ENCODE measurements at regions not wholly inside any gene's neighbourhood (a gene's known extent, or its start where the extent isn't known, plus 50 kb on each side); places are given as distances from the start of the nearest gene placed in this dataset.
"Not testable (repeated sequence)": the region's sequence is repeated elsewhere in the genome, so short reads cannot be mapped to it uniquely, and the experiment has no call there.

GRCh38 chr15:29534378-29534777 lies 264.8 kb upstream of the NSMCE3 start:
- H3K4me1 ChIP-seq: no peaks in the 10 kb centered on the region
- in situ Hi-C loops (cut with MboI; ENCODE audit: low sequenced_read_pairs): no loop called here
- no peaks in the 10 kb centered on the region for H3K27me3 ChIP-seq (ENCODE audit: low read depth)
- no peaks in the 10 kb centered on the region for H3K36me3 ChIP-seq (replicated peaks)
- H3K9me3 ChIP-seq: no peaks in the 10 kb centered on the region
- no peak for DNase-seq (ENCODE audit: low spot score in 2 of 2)
- H3K4me3 ChIP-seq: no peak overlapping the region

- no peaks in the 10 kb centered on the region for H3K4me1 ChIP-seq
- H3K27me3 ChIP-seq (ENCODE audit: low read depth): no peaks in the 10 kb centered on the region
- H3K36me3 ChIP-seq (replicated peaks): no peaks in the 10 kb centered on the region
- in situ Hi-C loops (cut with MboI; ENCODE audit: low sequenced_read_pairs): no loop called here
- no peaks in the 10 kb centered on the region for H3K9me3 ChIP-seq
- no peak overlapping the region for H3K4me3 ChIP-seq
- no peak for DNase-seq (ENCODE audit: low spot score in 2 of 2)
Measured at GRCh38 chr15:29533647-29534046, 264.0 kb upstream of the NSMCE3 start.

DNA sequence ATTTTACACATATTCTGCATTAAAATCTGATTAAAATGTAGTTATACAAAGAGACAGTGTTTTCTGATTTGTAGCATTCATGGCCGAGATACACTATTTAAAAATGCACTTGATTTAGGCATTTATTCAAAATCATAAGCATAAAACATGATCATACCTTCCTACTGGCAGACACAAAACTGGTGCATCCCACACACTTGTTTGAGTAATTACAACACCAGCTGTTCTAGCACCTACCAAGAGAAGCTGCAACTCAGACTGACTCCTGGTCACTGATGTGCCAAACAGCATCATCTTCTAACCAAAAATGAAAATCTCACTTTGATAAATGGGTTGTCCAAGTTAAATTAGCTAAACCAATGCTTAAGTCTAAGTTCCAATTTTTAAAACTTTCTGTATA lies 262.7 kb upstream of the NSMCE3 start:
- Histone ChIP-seq H3K27me3 (ENCODE audit: low read depth) (no peaks in the 10 kb centered on the region), H3K4me3 (no peak overlapping the region), H3K9me3 (no peaks in the 10 kb centered on the region), H3K36me3 (replicated peaks) (no peaks in the 10 kb centered on the region), H3K4me1 (no peaks in the 10 kb centered on the region)
- DNase-seq (ENCODE audit: low spot score in 2 of 2): no peak
- in situ Hi-C loops (cut with MboI; ENCODE audit: low sequenced_read_pairs): no loop called here

GRCh38 chr15:29530966-29531365 lies 261.3 kb upstream of the NSMCE3 start:
- H3K4me3 ChIP-seq: no peak overlapping the region
- no peaks in the 10 kb centered on the region for H3K9me3 ChIP-seq
- DNase-seq (ENCODE audit: low spot score in 2 of 2): no peak
- no peaks in the 10 kb centered on the region for H3K27me3 ChIP-seq (ENCODE audit: low read depth)
- no peaks in the 10 kb centered on the region for H3K36me3 ChIP-seq (replicated peaks)
- no peaks in the 10 kb centered on the region for H3K4me1 ChIP-seq
- in situ Hi-C loops (cut with MboI; ENCODE audit: low sequenced_read_pairs): no loop called here

- in situ Hi-C loops (cut with MboI; ENCODE audit: low sequenced_read_pairs): no loop called here
- no peaks in the 10 kb centered on the region for H3K9me3 ChIP-seq
- DNase-seq (ENCODE audit: low spot score in 2 of 2): no peak
- H3K27me3 ChIP-seq (ENCODE audit: low read depth): no peaks in the 10 kb centered on the region
- H3K4me1 ChIP-seq: no peaks in the 10 kb centered on the region
- no peaks in the 10 kb centered on the region for H3K36me3 ChIP-seq (replicated peaks)
- H3K4me3 ChIP-seq: no peak overlapping the region
Measured at GRCh38 chr15:29529043-29529442, 259.4 kb upstream of the NSMCE3 start.

DNA sequence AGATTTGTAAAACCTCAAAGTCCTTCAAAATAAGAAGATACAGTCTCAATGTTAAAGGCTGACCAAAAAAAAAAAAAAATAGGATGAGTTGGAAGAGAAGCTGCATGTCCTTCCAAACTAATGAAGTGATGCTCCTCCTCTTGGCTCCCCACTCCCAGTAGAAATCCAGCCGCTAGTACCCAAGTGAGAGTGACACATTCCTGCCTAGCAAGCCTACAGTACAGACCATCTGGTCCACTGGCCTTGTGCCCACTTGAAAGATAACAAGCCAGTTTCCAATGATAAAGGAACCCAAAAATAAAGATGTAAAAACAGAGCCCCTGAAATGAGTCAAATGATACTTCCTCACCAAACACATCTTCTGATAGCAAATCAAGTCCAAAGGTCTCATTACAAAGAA lies 258.7 kb upstream of the NSMCE3 start:
- H3K4me1 ChIP-seq: no peaks in the 10 kb centered on the region
- DNase-seq (ENCODE audit: low spot score in 2 of 2): no peak
- no peaks in the 10 kb centered on the region for H3K9me3 ChIP-seq
- H3K4me3 ChIP-seq: no peak overlapping the region
- in situ Hi-C loops (cut with MboI; ENCODE audit: low sequenced_read_pairs): no loop called here
- no peaks in the 10 kb centered on the region for H3K27me3 ChIP-seq (ENCODE audit: low read depth)
- H3K36me3 ChIP-seq (replicated peaks): no peaks in the 10 kb centered on the region

DNA sequence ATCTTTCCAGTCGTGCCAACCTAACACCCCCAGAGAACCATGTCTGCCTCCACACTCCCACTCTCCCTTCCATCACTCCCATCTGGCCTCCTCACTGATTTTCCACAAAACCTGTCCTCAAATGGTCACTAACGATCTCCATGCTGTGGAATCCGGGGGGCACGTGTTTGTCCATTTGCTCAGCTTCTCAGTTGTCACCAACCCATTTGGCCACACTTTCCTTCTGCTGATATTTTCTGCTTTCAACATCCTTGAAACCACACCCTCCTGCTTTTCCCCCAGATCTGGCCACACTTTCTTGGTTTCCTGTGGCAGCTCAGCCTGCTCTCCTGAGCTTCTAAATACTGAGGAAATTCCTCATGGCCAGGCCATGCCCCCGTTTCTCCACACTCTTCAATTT lies 257.2 kb upstream of the NSMCE3 start:
- in situ Hi-C loops (cut with MboI; ENCODE audit: low sequenced_read_pairs): no loop called here
- no peak overlapping the region for H3K4me3 ChIP-seq
- no peaks in the 10 kb centered on the region for H3K27me3 ChIP-seq (ENCODE audit: low read depth)
- H3K4me1 ChIP-seq: no peaks in the 10 kb centered on the region
- no peak for DNase-seq (ENCODE audit: low spot score in 2 of 2)
- H3K36me3 ChIP-seq (replicated peaks): no peaks in the 10 kb centered on the region
- H3K9me3 ChIP-seq: no peaks in the 10 kb centered on the region

DNA sequence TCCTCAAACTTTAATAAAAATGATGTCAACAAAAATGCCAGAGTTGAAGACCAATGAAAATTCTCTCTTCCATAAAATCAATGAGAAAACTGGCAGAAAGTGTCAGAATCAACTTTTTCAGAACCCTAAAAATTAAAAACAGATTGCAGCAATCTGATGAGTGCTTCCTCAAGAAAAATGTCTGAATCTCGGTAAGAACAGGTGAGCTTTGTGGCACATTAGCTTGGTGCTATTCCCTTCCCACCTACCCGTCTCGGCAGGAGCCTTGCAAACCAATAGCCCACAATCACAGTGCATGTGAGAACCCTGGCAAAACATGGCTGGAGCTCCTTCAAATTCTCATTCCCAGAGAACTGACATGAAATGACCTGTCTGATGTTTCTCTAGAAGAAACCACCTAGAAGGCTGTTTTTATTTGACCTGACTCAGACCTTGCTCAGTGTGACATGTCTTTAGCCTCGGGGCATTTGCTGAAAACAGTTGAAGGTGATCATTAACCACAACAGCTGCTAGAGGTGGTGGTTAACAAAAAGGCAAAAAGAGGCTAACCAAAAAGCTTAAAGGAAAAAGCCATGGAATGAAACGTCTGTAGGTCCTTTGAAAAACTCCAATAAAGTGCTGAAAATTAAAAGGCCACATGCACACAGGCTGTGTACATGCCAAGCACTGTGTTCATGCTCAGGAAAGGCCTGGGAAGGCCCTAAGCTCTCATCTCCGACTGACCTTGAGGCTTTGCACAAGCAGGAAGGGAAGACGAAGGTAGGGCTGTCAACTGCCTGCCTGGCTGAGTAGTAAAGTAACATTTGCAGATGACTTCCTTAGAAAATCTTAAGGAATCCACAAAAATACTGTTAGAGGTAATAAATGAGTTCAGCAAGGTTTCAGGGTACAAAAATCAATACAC lies 253.0 kb upstream of the NSMCE3 start:
- H3K27me3 ChIP-seq (ENCODE audit: low read depth): 0 out of 2 replicates have a peak, but pooled peaks cover 2% of the 10 kb centered on the region
- H3K9me3 ChIP-seq: no peaks in the 10 kb centered on the region
- no peak overlapping the region for H3K4me3 ChIP-seq
- no peaks in the 10 kb centered on the region for H3K36me3 ChIP-seq (replicated peaks)
- no peaks in the 10 kb centered on the region for H3K4me1 ChIP-seq
- in situ Hi-C loops (cut with MboI; ENCODE audit: low sequenced_read_pairs): no loop called here
- DNase-seq (ENCODE audit: low spot score in 2 of 2): no peak

DNA sequence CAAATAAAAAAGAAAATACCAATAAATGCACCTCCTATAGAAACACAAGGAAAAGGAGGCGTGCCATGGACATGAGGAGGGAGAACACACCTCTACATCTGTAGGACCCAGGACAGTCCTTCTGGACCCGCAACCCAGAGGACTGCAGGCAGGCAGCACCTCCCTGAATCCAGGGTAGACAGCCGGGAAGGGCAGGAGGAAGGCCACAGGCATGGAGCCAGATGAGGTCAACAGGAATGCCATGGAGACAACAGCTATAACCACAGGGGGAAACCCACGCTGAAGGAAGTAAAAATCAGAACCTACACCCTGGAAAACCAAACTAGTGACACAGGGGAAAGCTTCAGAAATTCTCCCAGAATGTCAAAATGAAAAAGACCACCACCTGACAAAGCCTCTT lies 248.8 kb upstream of the NSMCE3 start:
- in situ Hi-C loops (cut with MboI; ENCODE audit: low sequenced_read_pairs): no loop called here
- no peaks in the 10 kb centered on the region for H3K9me3 ChIP-seq
- DNase-seq (ENCODE audit: low spot score in 2 of 2): no peak
- H3K4me3 ChIP-seq: no peak overlapping the region
- H3K36me3 ChIP-seq (replicated peaks): no peaks in the 10 kb centered on the region
- no peaks in the 10 kb centered on the region for H3K4me1 ChIP-seq
- 0 out of 2 replicates have a peak, but pooled peaks cover 2% of the 10 kb centered on the region for H3K27me3 ChIP-seq (ENCODE audit: low read depth)

DNA sequence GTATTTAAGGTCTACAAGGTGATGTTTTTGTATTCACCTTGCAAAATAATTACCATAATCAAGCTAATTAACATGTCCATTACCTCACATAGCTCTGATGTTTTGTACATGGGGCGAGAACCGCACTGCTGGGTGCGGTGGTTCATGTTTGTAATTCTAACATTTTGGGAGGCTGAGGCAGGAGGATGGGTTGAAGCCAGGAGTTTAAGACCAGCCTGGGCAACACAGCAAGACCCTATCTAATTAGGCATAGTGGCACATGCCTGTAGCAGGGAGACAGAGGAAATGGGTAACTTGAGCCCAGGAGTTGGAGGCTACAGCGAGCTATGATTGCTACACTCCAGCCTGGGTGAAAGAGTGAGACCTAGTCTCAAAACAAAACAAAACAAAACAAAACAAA lies 248.2 kb upstream of the NSMCE3 start:
- Histone ChIP-seq H3K4me1 (no peaks in the 10 kb centered on the region), H3K36me3 (replicated peaks) (no peaks in the 10 kb centered on the region), H3K27me3 (ENCODE audit: low read depth) (0 out of 2 replicates have a peak, but pooled peaks cover 2% of the 10 kb centered on the region), H3K4me3 (no peak overlapping the region), H3K9me3 (no peaks in the 10 kb centered on the region)
- DNase-seq (ENCODE audit: low spot score in 2 of 2): no peak
- in situ Hi-C loops (cut with MboI; ENCODE audit: low sequenced_read_pairs): no loop called here

GRCh38 chr15:29516929-29517328 lies 247.3 kb upstream of the NSMCE3 start:
- Histone ChIP-seq H3K27me3 (ENCODE audit: low read depth) (0 out of 2 replicates have a peak, but pooled peaks cover 2% of the 10 kb centered on the region), H3K4me3 (no peak overlapping the region), H3K9me3 (no peaks in the 10 kb centered on the region), H3K4me1 (no peaks in the 10 kb centered on the region), H3K36me3 (replicated peaks) (no peaks in the 10 kb centered on the region)
- in situ Hi-C loops (cut with MboI; ENCODE audit: low sequenced_read_pairs): no loop called here
- DNase-seq (ENCODE audit: low spot score in 2 of 2): no peak

- Histone ChIP-seq H3K4me1 (no peaks in the 10 kb centered on the region), H3K36me3 (replicated peaks) (no peaks in the 10 kb centered on the region), H3K9me3 (no peaks in the 10 kb centered on the region), H3K27me3 (ENCODE audit: low read depth) (no peaks in the 10 kb centered on the region), H3K4me3 (no peak overlapping the region)
- in situ Hi-C loops (cut with MboI; ENCODE audit: low sequenced_read_pairs): no loop called here
- no peak for DNase-seq (ENCODE audit: low spot score in 2 of 2)
Measured at GRCh38 chr15:29514926-29515325, 245.3 kb upstream of the NSMCE3 start.

- H3K9me3 ChIP-seq: no peaks in the 10 kb centered on the region
- no peaks in the 10 kb centered on the region for H3K27me3 ChIP-seq (ENCODE audit: low read depth)
- no peaks in the 10 kb centered on the region for H3K36me3 ChIP-seq (replicated peaks)
- no peak overlapping the region for H3K4me3 ChIP-seq
- no peak for DNase-seq (ENCODE audit: low spot score in 2 of 2)
- H3K4me1 ChIP-seq: no peaks in the 10 kb centered on the region
- in situ Hi-C loops (cut with MboI; ENCODE audit: low sequenced_read_pairs): no loop called here
Measured at GRCh38 chr15:29511663-29512062, 242.0 kb upstream of the NSMCE3 start.

DNA sequence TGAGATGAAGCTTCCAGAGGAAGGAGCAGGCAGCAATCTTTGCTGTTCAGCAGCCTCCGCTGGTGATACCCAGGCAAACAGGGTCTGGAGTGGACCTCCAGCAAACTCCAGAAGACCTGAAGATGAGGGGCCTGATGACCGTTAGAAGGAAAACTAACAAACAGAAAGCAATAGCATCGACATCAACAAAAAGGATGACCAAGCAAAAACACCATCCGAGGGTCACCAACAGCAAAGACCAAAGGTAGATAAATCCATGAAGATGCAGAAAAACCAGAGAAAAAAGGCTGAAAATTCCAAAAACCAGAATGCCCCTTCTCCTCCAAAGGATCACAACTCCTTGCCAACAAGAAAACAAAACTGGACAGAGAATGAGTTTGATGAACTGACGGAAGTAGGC lies 235.9 kb upstream of the NSMCE3 start:
- H3K9me3 ChIP-seq; DNase-seq (ENCODE audit: low spot score in 2 of 2); in situ Hi-C loops (cut with MboI; ENCODE audit: low sequenced_read_pairs); H3K36me3 ChIP-seq (replicated peaks); H3K27me3 ChIP-seq (ENCODE audit: low read depth); H3K4me3 ChIP-seq; H3K4me1 ChIP-seq: not testable (repeated sequence)

Measured in HAP-1 (cell line).